CD14-positive monocyte (primary cell): ENCODE measurements at regions not wholly inside any gene's neighbourhood (a gene's known extent, or its start where the extent isn't known, plus 50 kb on each side); places are given as distances from the start of the nearest gene placed in this dataset.

Experiments used
- DNase-seq, 3 donors: peaks; one replicate each; pipeline ENCODE4 v3.0.0-alpha.2; 2011 to 2022
- H2AFZ ChIP-seq: 2 replicates; pipeline ENCODE4 v1.6.0; 2012; ENCODE audit warnings: mild to moderate bottlenecking, low read depth, low read length, inconsistent platforms; ENCODE audit not compliant: insufficient read depth, poor library complexity, severe bottlenecking
- H3K27ac ChIP-seq, 2 donors: 1 replicate in 1 of 2; 2 replicates in 1 of 2; pipeline ENCODE4 v1.5.1; 2012 to 2013; ENCODE audit warnings: low read length in 2 of 2, control low read depth in 1 of 2, inconsistent platforms in 1 of 2, low read depth in 1 of 2, mild to moderate bottlenecking in 1 of 2
- H3K27me3 ChIP-seq, 2 donors: one replicate each; pipeline versions ENCODE4 v1.6.0 to v1.6.1; 2011 to 2013; ENCODE audit warnings: low read length in 2 of 2; ENCODE audit not compliant: control insufficient read depth in 2 of 2, insufficient read depth in 2 of 2
- H3K36me3 ChIP-seq, 2 donors: replicated peaks in 1 of 2; 1 replicate in 1 of 2; 2 replicates in 1 of 2; pipeline versions ENCODE4 v1.5.1 to v1.6.1; 2012 to 2013; ENCODE audit warnings: low read length in 2 of 2, control low read depth in 1 of 2, inconsistent platforms in 1 of 2, mild to moderate bottlenecking in 1 of 2; ENCODE audit not compliant: insufficient read depth in 2 of 2, control insufficient read depth in 1 of 2
- H3K4me1 ChIP-seq, 2 donors: 1 replicate in 1 of 2; 2 replicates in 1 of 2; pipeline versions ENCODE4 v1.5.1 to v1.6.1; 2012 to 2013; ENCODE audit warnings: low read length in 2 of 2, control low read depth in 1 of 2, inconsistent platforms in 1 of 2, mild to moderate bottlenecking in 1 of 2, moderate library complexity in 1 of 2; ENCODE audit not compliant: insufficient read depth in 2 of 2, control insufficient read depth in 1 of 2
- H3K4me2 ChIP-seq: replicated peaks from 2 replicates; pipeline ENCODE3; 2012; ENCODE audit warnings: low read length, moderate library complexity, mild to moderate bottlenecking; ENCODE audit not compliant: poor library complexity, severe bottlenecking; ENCODE audit errors: extremely low read depth
- H3K4me3 ChIP-seq, 3 experiments: fragments of 200-600 bp in 1 of 3; sonication (generic) in 1 of 3; replicated peaks in 1 of 3; 1 replicate in 2 of 3; 2 replicates in 1 of 3; pipeline ENCODE4 v1.5.1; 2011 to 2013; ENCODE audit warnings: low read length in 3 of 3, mild to moderate bottlenecking in 3 of 3, control low read depth in 2 of 3, low read depth in 2 of 3, inconsistent platforms in 1 of 3, moderate library complexity in 1 of 3
- H3K79me2 ChIP-seq: 2 replicates; pipeline ENCODE4 v1.6.0; 2012; ENCODE audit warnings: mild to moderate bottlenecking, control low read depth, inconsistent platforms, low read length, moderate library complexity; ENCODE audit not compliant: insufficient read depth
- H3K9ac ChIP-seq: 2 replicates; pipeline ENCODE4 v1.6.0; 2017; ENCODE audit warnings: low read length, mild to moderate bottlenecking; ENCODE audit not compliant: insufficient read depth, poor library complexity, severe bottlenecking
- H3K9me3 ChIP-seq, 2 donors: replicated peaks in 1 of 2; 1 replicate in 1 of 2; 2 replicates in 1 of 2; pipeline versions ENCODE4 v1.5.1 to v1.6.1; 2012 to 2013; ENCODE audit warnings: low read length in 2 of 2, control low read depth in 1 of 2; ENCODE audit not compliant: control insufficient read depth in 1 of 2, insufficient read depth in 1 of 2
- H4K20me1 ChIP-seq: 2 replicates; pipeline ENCODE4 v1.6.0; 2012; ENCODE audit warnings: mild to moderate bottlenecking, low read length, control low read depth, moderate library complexity; ENCODE audit not compliant: insufficient read depth
- H3K27ac Mint-ChIP-seq, 7 donors: one replicate each; pipeline ENCODE4 v1.8.0; 2020; ENCODE audit warnings: mild to moderate bottlenecking in 7 of 7, mixed read lengths in 7 of 7, moderate library complexity in 6 of 7, inconsistent platforms in 2 of 7
- H3K27me3 Mint-ChIP-seq, 3 donors: one replicate each; pipeline ENCODE4 v1.8.0; 2021 to 2022; ENCODE audit warnings: low read depth in 3 of 3, mild to moderate bottlenecking in 3 of 3, mixed read lengths in 3 of 3, moderate library complexity in 3 of 3, inconsistent platforms in 1 of 3
- H3K36me3 Mint-ChIP-seq, 2 donors: one replicate each; pipeline ENCODE4 v1.8.0; 2020; ENCODE audit warnings: mixed read lengths in 2 of 2, inconsistent platforms in 1 of 2, mild to moderate bottlenecking in 1 of 2
- H3K4me1 Mint-ChIP-seq: one replicate; pipeline ENCODE4 v1.8.0; 2020; ENCODE audit warnings: mild to moderate bottlenecking, mixed read lengths
- H3K4me3 Mint-ChIP-seq, 2 donors: one replicate each; pipeline ENCODE4 v1.8.0; 2020; ENCODE audit warnings: mild to moderate bottlenecking in 2 of 2, mixed read lengths in 2 of 2, moderate library complexity in 1 of 2
- H3K9me3 Mint-ChIP-seq, 7 donors: one replicate each; pipeline ENCODE4 v1.8.0; 2020 to 2022; ENCODE audit warnings: mixed read lengths in 7 of 7, mild to moderate bottlenecking in 6 of 7, moderate library complexity in 6 of 7, inconsistent platforms in 2 of 7
- WGBS: methylation state at CpG from one replicate; pipeline ENCODE4 v1.1.5; 2013; ENCODE audit warnings: missing lambda C conversion rate; ENCODE audit not compliant: insufficient coverage; 5-methylcytosine and 5-hydroxymethylcytosine counted together
- intact Hi-C, 2 donors: fragments of 100-400 bp; cut with micrococcal nuclease; formaldehyde crosslinking; loops; one replicate each; pipeline versions ENCODE4 v1.15.0 to v1.15.1; 2023
- TF ChIP-seq, protein P1 (sequence below): fragments of 200-600 bp; IDR thresholded peaks from one replicate; pipeline ENCODE4 v1.8.0; 2022; ENCODE audit warnings: antibody characterized with exemption, mild to moderate bottlenecking

DNA sequence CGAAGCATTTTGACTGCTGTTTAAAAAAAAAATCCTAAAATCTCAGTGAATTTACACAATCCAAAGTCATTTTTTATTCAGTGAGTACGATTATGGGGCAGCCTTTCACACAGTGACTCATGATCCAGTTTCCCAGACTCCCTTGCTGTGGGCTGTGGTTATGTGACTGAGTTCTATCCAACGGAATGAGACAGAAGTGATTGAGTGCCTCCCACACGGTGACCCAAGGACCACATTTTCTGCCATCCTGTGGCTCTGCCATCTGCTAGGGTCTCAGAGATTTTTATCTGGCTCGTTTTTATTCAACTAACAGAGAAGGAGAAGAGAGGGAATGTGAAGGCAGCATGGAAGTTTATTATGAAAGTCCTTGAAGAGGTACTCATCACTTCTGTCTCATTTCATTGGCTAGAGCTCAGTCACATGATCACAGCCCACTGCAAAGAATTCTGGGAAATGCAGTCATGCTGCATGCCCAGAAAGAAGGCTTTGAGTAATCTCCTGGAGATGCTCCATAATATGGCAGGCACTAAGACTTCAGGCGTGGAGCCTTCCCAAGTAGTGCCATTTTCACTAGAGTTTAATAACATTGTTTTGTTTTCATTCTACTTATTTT is 999.4 kb downstream of the UQCRFS1 start:
- TF ChIP-seq, protein P1, sequence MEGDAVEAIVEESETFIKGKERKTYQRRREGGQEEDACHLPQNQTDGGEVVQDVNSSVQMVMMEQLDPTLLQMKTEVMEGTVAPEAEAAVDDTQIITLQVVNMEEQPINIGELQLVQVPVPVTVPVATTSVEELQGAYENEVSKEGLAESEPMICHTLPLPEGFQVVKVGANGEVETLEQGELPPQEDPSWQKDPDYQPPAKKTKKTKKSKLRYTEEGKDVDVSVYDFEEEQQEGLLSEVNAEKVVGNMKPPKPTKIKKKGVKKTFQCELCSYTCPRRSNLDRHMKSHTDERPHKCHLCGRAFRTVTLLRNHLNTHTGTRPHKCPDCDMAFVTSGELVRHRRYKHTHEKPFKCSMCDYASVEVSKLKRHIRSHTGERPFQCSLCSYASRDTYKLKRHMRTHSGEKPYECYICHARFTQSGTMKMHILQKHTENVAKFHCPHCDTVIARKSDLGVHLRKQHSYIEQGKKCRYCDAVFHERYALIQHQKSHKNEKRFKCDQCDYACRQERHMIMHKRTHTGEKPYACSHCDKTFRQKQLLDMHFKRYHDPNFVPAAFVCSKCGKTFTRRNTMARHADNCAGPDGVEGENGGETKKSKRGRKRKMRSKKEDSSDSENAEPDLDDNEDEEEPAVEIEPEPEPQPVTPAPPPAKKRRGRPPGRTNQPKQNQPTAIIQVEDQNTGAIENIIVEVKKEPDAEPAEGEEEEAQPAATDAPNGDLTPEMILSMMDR: no peak
- Histone ChIP-seq H4K20me1 (no peaks in the 10 kb centered on the region), H3K9ac (no peak overlapping the region), H2AFZ (no peak overlapping the region), H3K9me3 (no peaks in the 10 kb centered on the region), H3K27ac (no peak overlapping the region), H3K4me2 (no peak overlapping the region), H3K27me3 (no peaks in the 10 kb centered on the region), H3K4me3 (no peak overlapping the region), H3K36me3 (no peaks in the 10 kb centered on the region), H3K79me2 (no peaks in the 10 kb centered on the region), H3K4me1 (no peaks in the 10 kb centered on the region)
- Mint-ChIP-seq H3K27me3 (peaks cover 0 to 2% (median 0%) of the 10 kb centered on the region in 3 donors), H3K9me3 (peaks cover 0 to 8% (median 4%) of the 10 kb centered on the region in 7 donors), H3K27ac (no peak overlapping the region), H3K36me3 (no peaks in the 10 kb centered on the region), H3K4me3 (no peak overlapping the region), H3K4me1 (no peaks in the 10 kb centered on the region)
- no peak for DNase-seq
- intact Hi-C loops: no loop called here
- WGBS: no CpG with 5 or more reads among the region's 6 CpGs

DNA sequence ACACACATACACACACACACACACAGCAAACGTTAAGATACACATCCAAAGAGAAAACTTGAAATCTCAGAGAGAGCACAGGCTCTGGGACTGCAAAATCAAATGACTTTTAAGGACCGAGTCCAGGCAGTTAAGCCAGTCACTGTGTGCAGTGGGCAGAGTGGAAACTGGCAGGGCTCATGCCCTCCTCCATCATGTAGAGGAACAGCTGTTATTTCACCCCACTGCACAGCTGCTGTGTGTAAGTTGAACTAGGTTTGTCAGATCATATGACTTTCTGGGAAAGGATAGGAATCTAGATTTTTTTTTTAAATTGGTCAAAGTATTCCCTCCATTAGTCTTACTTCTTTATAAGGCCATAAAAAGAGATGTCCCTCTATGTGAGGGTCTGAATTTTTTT is 1002.1 kb downstream of the UQCRFS1 start:
- Histone ChIP-seq H3K9ac (no peak overlapping the region), H3K4me2 (no peak overlapping the region), H3K4me1 (no peaks in the 10 kb centered on the region), H3K36me3 (no peaks in the 10 kb centered on the region), H3K4me3 (no peak overlapping the region), H2AFZ (no peak overlapping the region), H3K27ac (no peak overlapping the region), H4K20me1 (no peaks in the 10 kb centered on the region), H3K9me3 (peaks cover 8 to 16% of the 10 kb centered on the region in 2 donors), H3K79me2 (no peaks in the 10 kb centered on the region), H3K27me3 (no peaks in the 10 kb centered on the region)
- no peaks in the 10 kb centered on the region for H3K4me1 Mint-ChIP-seq
- DNase-seq: no peak
- no peaks in the 10 kb centered on the region for H3K36me3 Mint-ChIP-seq
- H3K9me3 Mint-ChIP-seq: peaks cover 3 to 20% (median 7%) of the 10 kb centered on the region in 7 donors
- TF ChIP-seq, protein P1: no peak
- peaks cover 0 to 2% (median 0%) of the 10 kb centered on the region in 3 donors for H3K27me3 Mint-ChIP-seq
- WGBS: 57% methylated on average over 1 of the region's 2 CpGs
- H3K4me3 Mint-ChIP-seq: no peak overlapping the region
- no peak overlapping the region for H3K27ac Mint-ChIP-seq
- intact Hi-C loops: no loop called here
